Activated naive CD8-positive, alpha-beta T cell (primary cell): ENCODE measurements at regions not wholly inside any gene's neighbourhood (a gene's known extent, or its start where the extent isn't known, plus 50 kb on each side); places are given as distances from the start of the nearest gene placed in this dataset.

Experiments used
- H3K27ac Mint-ChIP-seq: one replicate; pipeline ENCODE4 v1.8.0; 2021; ENCODE audit warnings: mixed read lengths
- H3K27me3 Mint-ChIP-seq: one replicate; pipeline ENCODE4 v1.8.0; 2021; ENCODE audit warnings: mixed read lengths
- H3K36me3 Mint-ChIP-seq: one replicate; pipeline ENCODE4 v1.8.0; 2021; ENCODE audit warnings: mixed read lengths
- H3K4me1 Mint-ChIP-seq: one replicate; pipeline ENCODE4 v1.8.0; 2021; ENCODE audit warnings: low read depth, mixed read lengths
- H3K4me3 Mint-ChIP-seq: one replicate; pipeline ENCODE4 v1.8.0; 2021; ENCODE audit warnings: mild to moderate bottlenecking, mixed read lengths
- H3K9me3 Mint-ChIP-seq: one replicate; pipeline ENCODE4 v1.8.0; 2021; ENCODE audit warnings: low read depth, mixed read lengths

DNA sequence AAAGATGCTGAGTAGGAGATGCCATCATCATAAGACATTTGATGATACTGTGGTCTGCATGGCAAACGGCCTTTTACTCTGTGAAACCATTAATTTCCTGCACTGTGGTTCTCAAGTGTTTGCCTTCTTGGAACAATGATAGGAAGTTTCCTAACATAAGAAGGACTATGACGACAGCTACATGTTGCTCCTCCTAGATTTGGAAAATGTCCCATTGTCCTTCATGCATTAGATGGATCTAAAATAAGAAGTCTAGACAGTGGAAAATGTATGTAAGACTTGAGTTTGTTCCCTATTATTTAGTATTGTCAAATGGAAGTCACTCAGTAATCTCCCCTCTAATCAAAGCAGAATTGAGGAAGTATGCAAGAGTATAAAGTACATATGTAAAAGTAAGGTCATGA is 98.5 kb upstream of the TMEM170B start:
- peak overlapping the region; percentile 2 for H3K27ac Mint-ChIP-seq
- peaks cover 3% of the 10 kb centered on the region for H3K9me3 Mint-ChIP-seq
- no peaks in the 10 kb centered on the region for H3K27me3 Mint-ChIP-seq
- H3K4me1 Mint-ChIP-seq: peaks cover 3% of the 10 kb centered on the region
- no peaks in the 10 kb centered on the region for H3K36me3 Mint-ChIP-seq
- no peak overlapping the region for H3K4me3 Mint-ChIP-seq

DNA sequence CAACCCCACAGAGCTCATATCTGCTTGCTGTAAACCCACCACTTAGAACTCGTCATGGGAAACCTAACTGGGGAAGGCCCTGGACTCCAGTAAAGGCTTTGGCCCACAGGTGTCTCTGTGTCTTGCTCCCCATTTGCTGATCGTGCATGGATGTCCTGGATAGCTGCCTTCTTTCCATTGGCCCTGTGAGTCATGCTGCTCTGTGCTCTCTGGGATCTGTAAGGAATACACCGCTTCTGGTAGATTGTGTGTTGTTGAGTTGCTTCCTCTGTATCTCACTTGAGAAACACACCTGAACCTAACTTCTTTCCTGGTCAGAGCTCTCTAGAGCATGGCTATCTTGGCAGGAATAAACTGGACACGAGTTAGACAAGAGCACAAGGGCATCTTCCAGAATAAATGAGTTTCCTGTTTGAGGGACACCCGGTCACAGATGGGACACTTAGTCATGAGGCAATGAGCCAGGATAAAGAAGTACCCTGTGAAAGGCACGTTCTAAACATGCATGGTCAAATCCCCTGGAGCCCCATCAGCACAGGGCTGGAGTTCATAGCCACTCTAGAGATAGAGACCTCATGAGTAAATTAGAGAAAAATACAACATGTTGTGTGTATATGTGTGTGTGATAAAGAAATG is 99.6 kb upstream of the TMEM170B start:
- Mint-ChIP-seq H3K27ac (no peak overlapping the region), H3K4me3 (no peak overlapping the region), H3K4me1 (peaks cover 11% of the 10 kb centered on the region), H3K27me3 (no peaks in the 10 kb centered on the region), H3K9me3 (no peaks in the 10 kb centered on the region), H3K36me3 (no peaks in the 10 kb centered on the region)

DNA sequence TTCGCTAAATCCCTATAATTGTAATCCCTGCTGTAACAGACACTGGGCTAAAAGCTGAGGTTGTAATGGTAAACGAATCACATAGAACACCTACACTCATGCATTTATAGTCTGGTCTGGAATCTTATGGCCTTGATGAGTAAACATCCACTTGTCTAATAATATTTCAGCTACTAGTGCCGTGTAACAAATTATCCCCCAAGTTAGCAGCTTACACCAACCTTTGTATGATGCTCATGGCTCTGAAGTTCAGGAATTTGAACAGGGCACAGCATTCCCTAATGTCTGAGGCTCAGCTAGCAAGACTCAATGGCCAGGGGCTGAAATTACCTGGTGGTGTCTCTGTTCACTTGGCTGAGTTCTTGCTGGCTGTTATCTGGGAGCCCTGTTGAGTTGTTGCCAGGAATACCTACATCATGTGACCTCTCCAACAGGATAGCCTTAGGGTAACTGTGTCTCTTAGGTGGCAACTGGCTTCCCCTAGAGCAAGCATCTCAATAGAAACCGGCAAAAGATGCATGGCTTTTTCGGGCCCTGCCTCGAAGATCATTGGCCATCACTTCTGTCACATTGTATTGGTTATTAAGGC is 100.9 kb upstream of the TMEM170B start:
- no peak overlapping the region for H3K4me3 Mint-ChIP-seq
- H3K36me3 Mint-ChIP-seq: no peaks in the 10 kb centered on the region
- H3K27me3 Mint-ChIP-seq: no peaks in the 10 kb centered on the region
- no peaks in the 10 kb centered on the region for H3K9me3 Mint-ChIP-seq
- H3K27ac Mint-ChIP-seq: no peak overlapping the region
- H3K4me1 Mint-ChIP-seq: peaks cover 11% of the 10 kb centered on the region

DNA sequence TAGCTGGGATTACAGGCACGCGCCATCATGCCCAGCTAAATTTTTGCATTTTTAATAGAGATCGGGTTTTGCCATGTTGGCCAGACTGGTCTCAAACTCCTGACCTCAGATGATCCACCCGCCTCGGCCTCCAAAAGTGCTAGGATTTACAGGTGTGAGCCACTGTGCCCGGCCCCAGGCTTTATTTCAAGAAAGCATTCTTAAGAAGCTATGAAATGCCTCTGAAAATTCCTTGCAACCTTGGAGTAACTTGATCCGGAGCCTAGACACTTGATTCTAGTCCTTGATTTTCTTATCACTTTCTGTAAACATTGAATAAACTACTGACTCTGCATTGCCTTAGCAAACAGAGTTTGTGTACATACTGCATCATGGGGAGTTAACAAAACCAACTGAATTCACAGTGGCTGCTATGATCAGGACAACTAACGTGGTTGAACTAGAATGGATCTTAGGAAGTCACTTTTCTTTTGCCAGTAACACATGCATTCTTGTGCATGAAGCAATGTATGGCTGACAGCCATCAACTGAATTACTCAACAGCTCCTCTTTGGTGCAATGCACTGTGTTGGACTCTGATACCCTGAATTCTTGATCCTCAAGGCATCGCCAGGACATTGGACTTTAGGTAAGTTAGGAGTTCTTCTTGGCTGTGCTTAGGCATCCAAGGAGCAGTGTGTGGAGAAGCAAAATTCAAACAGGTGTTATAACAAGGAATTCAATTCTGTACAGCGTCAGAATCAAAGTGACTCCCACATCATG is 102.8 kb upstream of the TMEM170B start:
- Mint-ChIP-seq H3K4me3 (no peak overlapping the region), H3K36me3 (no peaks in the 10 kb centered on the region), H3K9me3 (no peaks in the 10 kb centered on the region), H3K27me3 (no peaks in the 10 kb centered on the region), H3K4me1 (peaks cover 11% of the 10 kb centered on the region), H3K27ac (no peak overlapping the region)

DNA sequence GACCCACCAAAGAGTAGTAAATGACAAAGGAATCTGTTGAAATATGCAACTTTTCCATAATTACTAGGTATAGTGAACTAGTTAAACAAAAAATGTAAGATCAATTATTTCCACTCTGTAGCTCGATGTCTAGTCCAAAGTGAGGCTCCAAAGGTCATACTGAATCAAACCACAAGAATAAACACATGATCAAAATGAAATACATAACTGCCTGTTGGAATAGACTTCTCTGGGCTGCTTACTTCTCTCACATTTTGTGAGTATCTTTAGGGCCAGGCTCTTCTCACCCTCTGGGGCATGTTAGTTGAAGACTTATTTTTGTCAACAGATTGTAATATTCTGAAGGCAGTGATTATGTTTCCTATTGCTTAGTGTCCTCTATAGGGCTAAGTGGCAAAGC is 103.7 kb upstream of the TMEM170B start:
- H3K4me1 Mint-ChIP-seq: peaks cover 18% of the 10 kb centered on the region
- H3K27ac Mint-ChIP-seq: peak overlapping the region; percentile 5
- no peaks in the 10 kb centered on the region for H3K9me3 Mint-ChIP-seq
- H3K36me3 Mint-ChIP-seq: no peaks in the 10 kb centered on the region
- H3K4me3 Mint-ChIP-seq: no peak overlapping the region
- H3K27me3 Mint-ChIP-seq: no peaks in the 10 kb centered on the region

DNA sequence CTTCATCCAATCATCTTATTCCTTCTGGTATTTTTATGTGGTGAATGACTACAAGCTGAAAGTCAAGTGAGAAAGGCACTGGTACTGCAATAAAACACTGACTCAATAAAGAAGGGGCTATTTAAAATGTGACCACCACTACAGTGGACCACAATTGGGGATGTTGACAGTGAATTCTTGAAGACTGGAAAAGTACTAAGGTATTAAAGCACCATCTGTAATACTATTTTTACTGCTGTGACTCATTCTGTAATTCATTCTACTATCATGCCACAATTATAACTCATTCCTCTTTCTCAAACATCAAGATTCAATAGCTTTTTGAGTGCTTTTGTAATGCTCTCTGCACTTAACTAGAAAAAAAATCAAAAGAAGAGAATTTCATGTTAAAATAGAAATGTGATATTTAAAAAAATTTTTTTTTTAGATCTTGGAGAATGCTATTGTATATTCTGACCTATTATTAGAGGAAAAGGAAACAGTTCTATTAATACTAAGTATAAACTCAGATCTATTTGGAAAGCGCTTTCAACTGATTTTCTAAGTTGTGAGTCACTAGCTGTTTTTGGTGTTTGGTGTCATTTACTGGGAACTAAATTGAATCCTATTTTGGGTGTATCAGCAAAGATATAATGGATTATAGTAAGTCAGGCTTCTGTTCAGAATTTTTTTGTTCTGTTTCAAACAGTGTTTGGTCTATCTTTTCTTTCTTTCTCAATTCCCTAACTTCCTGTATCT is 104.7 kb upstream of the TMEM170B start:
- Mint-ChIP-seq H3K4me1 (peaks cover 23% of the 10 kb centered on the region), H3K9me3 (no peaks in the 10 kb centered on the region), H3K4me3 (peak overlapping the region; percentile 11), H3K27me3 (no peaks in the 10 kb centered on the region), H3K27ac (no peak overlapping the region), H3K36me3 (no peaks in the 10 kb centered on the region)

DNA sequence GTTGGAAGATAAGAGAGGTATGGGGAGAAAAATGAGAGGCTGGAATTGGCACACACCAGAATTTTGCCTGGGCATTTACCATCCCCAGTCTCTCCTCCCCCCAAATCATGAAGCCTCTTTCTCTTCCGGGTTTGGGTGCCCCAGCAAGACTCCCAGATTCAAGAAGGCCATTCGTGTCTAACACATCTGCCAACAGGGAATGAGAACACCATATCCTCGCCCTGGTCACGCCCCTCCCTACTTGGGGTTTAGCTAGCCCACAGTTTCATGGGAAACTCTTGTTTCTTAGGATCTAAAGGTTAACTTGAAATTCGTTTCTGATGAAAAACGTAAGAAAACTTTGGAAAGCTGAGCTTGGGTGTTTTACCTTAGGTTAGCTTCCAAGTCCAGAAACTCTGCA is 105.5 kb upstream of the TMEM170B start:
- Mint-ChIP-seq H3K27me3 (no peaks in the 10 kb centered on the region), H3K4me1 (peaks cover 23% of the 10 kb centered on the region), H3K27ac (no peak overlapping the region), H3K36me3 (no peaks in the 10 kb centered on the region), H3K9me3 (no peaks in the 10 kb centered on the region), H3K4me3 (no peak overlapping the region)

DNA sequence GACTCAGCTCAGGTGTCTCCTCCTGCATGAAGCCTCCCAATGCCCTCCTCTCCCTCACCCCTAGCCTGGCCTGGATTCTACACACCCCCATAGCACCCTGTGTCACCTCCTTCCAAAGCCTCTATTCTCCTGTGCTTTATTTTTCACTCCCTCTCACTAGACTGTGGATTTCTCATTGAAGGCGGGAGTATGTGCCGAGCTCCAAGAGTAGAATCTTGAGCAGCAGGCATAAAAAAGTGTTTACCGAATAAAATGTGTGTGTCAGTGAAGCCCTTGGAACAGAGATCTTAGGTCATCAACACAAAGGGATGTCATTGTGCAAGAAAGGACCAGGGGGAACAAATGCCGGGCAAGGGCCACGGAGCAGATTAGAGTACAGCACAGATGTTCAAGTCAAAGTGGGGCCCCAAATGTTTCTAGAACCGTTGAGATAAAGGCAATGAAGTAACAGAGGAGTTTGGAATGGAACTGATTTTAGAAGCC is 106.1 kb upstream of the TMEM170B start:
- Mint-ChIP-seq H3K27me3 (no peaks in the 10 kb centered on the region), H3K27ac (no peak overlapping the region), H3K9me3 (no peaks in the 10 kb centered on the region), H3K36me3 (no peaks in the 10 kb centered on the region), H3K4me3 (no peak overlapping the region), H3K4me1 (peaks cover 23% of the 10 kb centered on the region)

DNA sequence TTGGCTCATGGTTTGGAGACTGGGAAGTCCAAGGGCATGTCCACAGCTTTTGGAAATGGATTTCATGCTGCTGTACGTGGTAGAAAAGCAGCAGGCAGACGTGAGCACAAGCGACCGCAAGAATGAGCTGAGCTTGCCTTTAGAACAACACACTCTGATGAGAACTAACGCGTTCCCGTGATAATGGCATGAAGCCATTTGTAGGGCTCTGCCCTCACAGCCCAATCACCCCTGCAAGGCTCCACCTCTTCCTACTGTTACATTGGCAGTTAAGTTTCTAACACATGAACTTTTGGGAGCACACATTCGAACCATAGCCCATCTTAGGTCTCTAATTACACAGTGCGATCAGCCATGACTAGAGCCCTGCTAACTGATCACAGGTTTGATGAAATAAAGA is 107.5 kb upstream of the TMEM170B start:
- Mint-ChIP-seq H3K27me3 (no peaks in the 10 kb centered on the region), H3K27ac (no peak overlapping the region), H3K4me1 (peaks cover 23% of the 10 kb centered on the region), H3K4me3 (no peak overlapping the region), H3K36me3 (no peaks in the 10 kb centered on the region), H3K9me3 (no peaks in the 10 kb centered on the region)

DNA sequence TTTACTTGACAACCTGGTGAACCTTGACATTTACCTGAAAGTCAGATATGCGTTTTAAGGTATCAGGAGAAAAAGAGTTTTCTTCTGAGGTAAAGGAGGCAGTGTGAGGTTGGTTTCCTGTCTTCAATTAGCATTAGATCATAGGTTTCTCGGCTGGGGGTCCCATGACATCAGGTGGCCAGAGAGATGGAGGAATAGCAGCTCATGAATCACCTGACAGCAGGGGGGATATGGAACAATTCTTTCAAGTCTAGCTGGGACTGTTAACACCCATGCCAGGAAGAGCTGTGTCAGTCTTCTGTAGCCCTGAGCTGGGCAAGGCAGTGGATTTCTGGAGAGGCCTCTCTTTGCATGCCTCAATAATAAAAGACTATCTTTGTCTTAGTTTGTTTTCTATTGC is 108.0 kb upstream of the TMEM170B start:
- H3K36me3 Mint-ChIP-seq: no peaks in the 10 kb centered on the region

DNA sequence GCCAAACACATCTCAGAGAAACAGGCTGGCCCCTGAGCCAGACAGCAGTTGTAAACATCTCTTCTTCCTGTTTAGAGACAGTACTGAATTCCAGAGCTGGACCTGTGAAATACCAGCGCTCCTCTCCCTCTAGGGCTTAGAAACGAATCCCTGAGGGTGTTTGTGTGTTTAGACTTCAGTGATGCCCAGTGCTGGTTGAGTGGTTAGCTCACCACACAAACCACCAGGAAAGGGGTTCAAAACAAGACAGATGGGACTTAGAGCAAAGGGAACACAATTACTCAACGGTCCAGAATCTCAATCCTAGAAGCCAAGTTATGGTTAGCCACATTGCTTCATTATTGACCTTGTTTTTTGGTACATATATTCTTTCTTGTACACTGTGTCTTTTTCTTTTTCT is 108.7 kb upstream of the TMEM170B start:
- Mint-ChIP-seq H3K4me1 (peaks cover 21% of the 10 kb centered on the region), H3K36me3 (no peaks in the 10 kb centered on the region)

More for the DNA sequence above, 108.0 kb upstream of the TMEM170B start:
- Mint-ChIP-seq H3K4me3 (peak overlapping the region; percentile 2), H3K27me3 (no peaks in the 10 kb centered on the region), H3K27ac (peak overlapping the region; percentile 50), H3K4me1 (peaks cover 23% of the 10 kb centered on the region), H3K9me3 (no peaks in the 10 kb centered on the region)

DNA sequence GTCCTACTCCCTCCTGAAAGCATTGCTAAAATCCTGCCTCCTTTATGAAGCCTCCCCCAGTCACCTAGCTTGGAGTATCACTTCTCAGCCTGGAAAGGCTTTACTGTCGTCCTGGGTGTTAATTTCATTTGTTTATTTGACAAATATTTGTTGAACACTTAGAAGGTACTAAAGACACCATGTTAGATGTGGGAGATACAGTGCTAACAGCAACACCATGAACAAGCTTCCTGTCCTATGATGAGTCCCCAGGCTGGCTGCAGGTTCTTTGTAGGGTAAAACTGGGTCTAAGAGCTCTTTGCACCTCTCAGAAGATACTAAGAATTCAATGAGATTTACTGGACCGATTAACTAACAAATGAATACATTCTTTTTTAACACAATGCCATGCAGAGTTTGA is 109.2 kb upstream of the TMEM170B start:
- H3K9me3 Mint-ChIP-seq: no peaks in the 10 kb centered on the region

More for the DNA sequence above, 108.7 kb upstream of the TMEM170B start:
- H3K9me3 Mint-ChIP-seq: no peaks in the 10 kb centered on the region
- no peak overlapping the region for H3K27ac Mint-ChIP-seq
- H3K27me3 Mint-ChIP-seq: no peaks in the 10 kb centered on the region
- no peak overlapping the region for H3K4me3 Mint-ChIP-seq

DNA sequence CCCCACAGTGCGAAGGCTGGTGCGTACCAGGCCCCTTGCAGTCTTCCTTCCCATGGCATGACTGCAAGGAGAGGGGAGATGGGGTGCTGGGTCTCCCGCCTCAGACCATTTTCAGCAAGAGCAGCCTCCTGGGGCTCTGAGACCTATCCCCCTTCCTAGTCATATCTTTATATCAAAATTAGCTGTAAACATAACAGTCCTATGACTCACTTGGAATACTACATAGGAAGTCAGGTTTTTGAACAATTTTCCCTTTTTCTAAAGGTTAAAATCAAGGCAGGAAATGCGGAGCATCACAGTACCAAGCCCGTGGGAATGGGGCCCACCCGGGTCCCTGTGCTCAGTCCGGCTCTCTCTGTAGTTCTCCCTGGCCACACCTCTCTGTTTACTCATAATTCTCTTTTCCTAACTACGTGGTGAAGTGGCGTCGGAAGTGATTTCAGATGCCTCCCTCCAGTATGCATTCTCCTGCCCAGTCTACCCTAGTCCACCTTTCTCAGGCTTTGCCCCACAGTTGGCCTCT is 109.8 kb upstream of the TMEM170B start:
- no peaks in the 10 kb centered on the region for H3K36me3 Mint-ChIP-seq
- H3K4me1 Mint-ChIP-seq: peaks cover 19% of the 10 kb centered on the region
- no peak overlapping the region for H3K27ac Mint-ChIP-seq
- H3K9me3 Mint-ChIP-seq: no peaks in the 10 kb centered on the region
- no peak overlapping the region for H3K4me3 Mint-ChIP-seq
- H3K27me3 Mint-ChIP-seq: no peaks in the 10 kb centered on the region

More for the DNA sequence above, 109.2 kb upstream of the TMEM170B start:
- Mint-ChIP-seq H3K4me1 (peaks cover 19% of the 10 kb centered on the region), H3K27me3 (no peaks in the 10 kb centered on the region), H3K36me3 (no peaks in the 10 kb centered on the region), H3K27ac (no peak overlapping the region), H3K4me3 (no peak overlapping the region)

DNA sequence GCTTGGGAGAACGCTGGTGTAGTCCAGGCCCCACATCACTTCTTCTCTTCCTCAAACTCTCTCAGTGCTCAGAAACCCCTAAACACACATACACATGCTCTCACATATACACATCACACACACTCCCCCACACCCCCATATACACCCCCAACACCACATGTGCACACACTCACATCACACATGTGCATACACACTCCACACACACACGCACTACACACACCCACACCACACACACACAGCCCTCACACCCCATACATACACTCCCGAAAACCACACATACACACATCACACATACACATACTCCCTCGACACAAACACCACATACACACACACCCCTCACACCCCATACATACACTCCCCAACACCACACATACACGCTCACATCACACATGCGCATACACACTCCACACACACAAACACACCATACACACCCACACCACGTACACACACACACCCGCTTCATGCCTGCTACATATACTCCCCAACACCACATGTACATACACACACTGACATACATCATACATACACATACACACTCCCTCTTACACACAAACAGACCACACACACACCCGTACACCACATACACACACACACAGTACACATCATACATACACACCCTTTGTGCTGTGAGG is 110.3 kb upstream of the TMEM170B start:
- Mint-ChIP-seq H3K36me3 (no peaks in the 10 kb centered on the region), H3K4me1 (peaks cover 19% of the 10 kb centered on the region), H3K27ac (peak overlapping the region; percentile 51), H3K27me3 (no peaks in the 10 kb centered on the region), H3K9me3 (no peaks in the 10 kb centered on the region), H3K4me3 (no peak overlapping the region)
